Prostate gland (tissue), 2 donors: ENCODE measurements at regions not wholly inside any gene's neighbourhood (a gene's known extent, or its start where the extent isn't known, plus 50 kb on each side); places are given as distances from the start of the nearest gene placed in this dataset.

Experiments
- CTCF ChIP-seq, 4 experiments: fragments of 200-600 bp in 2 of 4; fragments of 450-650 bp in 2 of 4; sonication (generic) in 2 of 4; IDR thresholded peaks; 1 replicate in 3 of 4; 2 replicates in 1 of 4; pipeline ENCODE4 v1.5.1; 2016 to 2019; ENCODE audit warnings: antibody characterized with exemption in 4 of 4, mild to moderate bottlenecking in 2 of 4, moderate library complexity in 2 of 4
- POLR2A ChIP-seq: fragments of 450-650 bp; IDR thresholded peaks from one replicate; pipeline ENCODE4 v1.6.1; 2016; ENCODE audit warnings: antibody characterized with exemption, mild to moderate bottlenecking
- POLR2AphosphoS5 ChIP-seq: sonication (generic); formaldehyde crosslinking; IDR thresholded peaks from one replicate; pipeline ENCODE4 v1.6.1; 2017; ENCODE audit warnings: antibody characterized with exemption

DNA sequence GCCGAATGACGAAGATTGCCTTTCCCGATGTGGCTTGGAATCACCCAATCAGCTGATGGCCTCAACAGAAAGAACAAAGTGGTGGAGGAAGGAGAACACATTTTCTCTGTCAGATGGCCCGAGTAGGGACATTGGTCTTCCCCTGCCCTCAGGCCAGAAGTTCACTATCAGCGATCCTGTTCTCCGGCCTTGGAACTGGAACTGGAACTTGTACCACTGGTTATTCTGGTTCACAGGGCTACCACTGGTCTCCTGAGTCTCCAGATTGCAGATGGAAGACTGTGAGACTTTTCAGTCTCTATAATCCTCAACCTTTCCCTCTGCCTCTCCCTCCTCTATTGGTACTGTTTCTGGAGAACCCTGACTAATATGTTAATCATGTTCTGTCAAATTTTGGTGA is 180.4 kb downstream of the ANKRD30B start:
- TF ChIP-seq POLR2A (no peak), CTCF (IDR thresholded peaks at IDR 0.05) (no peak), POLR2AphosphoS5 (peak; percentile 59)
